KBM-7 (cell line): ENCODE measurements at regions not wholly inside any gene's neighbourhood (a gene's known extent, or its start where the extent isn't known, plus 50 kb on each side); places are given as distances from the start of the nearest gene placed in this dataset.
"Not testable (repeated sequence)": the region's sequence is repeated elsewhere in the genome, so short reads cannot be mapped to it uniquely, and the experiment has no call there.

ENCODE experiments used
- DNase-seq: peaks from one replicate; pipeline ENCODE4 v3.0.0-alpha.2; 2015
- in situ Hi-C: fragments of 300-500 bp; cut with MboI; formaldehyde crosslinking; loops from 2 replicates; pipeline ENCODE4 v1.14.3; 2020; ENCODE audit warnings: low sequenced_read_pairs, low pct_unique_long_range_greater_than_20kb, mixed read lengths

GRCh38 chr20:30728271-30728885 lies 529.1 kb upstream of the DEFB115 start:
- DNase-seq, in situ Hi-C loops: not testable (repeated sequence)
